Hematopoietic multipotent progenitor cell treated with erythropoietin and hydrocortisone succinate and interleukin-3 and kit ligand, for 8 days (in vitro differentiated cells): ENCODE measurements at regions not wholly inside any gene's neighbourhood (a gene's known extent, or its start where the extent isn't known, plus 50 kb on each side); places are given as distances from the start of the nearest gene placed in this dataset.

Experiments
- DNase-seq: peaks from one replicate; pipeline ENCODE4 v3.0.0-alpha.2; 2015

DNA sequence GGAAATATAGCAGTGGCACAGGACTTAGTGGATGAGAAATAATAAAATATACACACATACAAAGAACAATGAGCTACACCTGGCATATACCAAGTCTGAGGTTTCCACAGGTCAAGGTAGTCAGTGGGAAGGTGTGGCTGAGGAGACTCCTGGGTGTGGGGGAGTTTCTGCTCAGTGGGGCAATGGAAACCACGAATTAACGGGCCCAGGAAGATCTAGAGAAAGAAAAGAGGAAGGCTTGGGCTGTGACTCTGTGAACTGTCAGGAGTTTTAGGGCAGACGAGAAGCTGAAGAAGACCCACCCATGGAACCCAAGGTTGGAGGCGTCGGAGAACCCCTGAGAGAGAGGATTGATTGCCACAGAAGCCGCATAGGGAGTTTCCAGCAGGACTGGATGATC lies 196.5 kb downstream of the HERPUD2 start:
- no peak for DNase-seq

DNA sequence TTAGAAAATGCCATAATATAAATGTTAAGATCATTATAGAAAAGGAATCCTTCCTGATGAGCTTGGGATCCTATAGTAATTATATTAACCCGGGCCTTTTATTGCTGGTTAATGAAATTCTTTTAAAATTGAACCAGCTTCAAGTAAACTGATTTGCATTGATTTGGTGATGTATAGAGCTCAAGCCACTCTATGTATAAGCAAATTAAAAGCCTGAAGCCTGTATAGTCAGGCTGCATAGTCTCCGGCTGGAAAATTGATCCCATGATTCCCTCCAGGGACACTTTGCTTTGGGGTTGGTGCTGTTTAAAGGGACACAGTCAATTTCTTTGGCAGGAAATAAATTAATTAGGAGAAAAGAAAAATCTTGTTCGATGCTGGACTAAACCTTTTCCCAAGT lies 199.1 kb downstream of the HERPUD2 start:
- DNase-seq = no peak

GRCh38 chr7:35495377-35495776 lies 199.6 kb downstream of the HERPUD2 start:
- DNase-seq = no peak

DNA sequence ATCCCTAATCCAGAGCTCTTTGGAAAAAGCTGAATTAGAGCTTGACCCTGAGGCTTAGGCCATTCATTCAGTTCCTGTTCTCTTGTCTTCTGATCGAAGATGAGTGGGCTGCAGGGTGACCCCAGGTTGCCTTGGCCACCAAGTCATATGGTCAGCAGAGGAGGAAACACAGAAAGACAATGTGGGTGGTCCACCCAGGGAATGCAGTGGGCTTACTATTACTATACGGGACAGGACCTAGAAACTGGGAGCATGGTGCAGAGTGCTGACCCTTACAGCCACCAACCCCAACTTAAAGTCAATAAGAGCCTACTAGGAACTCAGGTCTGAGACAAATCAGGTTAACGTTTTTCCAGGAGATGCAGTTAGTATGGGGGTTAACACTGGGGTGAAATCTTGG lies 200.5 kb downstream of the HERPUD2 start:
- no peak for DNase-seq

- DNase-seq = no peak
These were observed 202.3 kb downstream of the HERPUD2 start for GRCh38 chr7:35492451-35493175.

GRCh38 chr7:35491233-35491632 lies 203.7 kb downstream of the HERPUD2 start:
- DNase-seq = no peak

- DNase-seq = no peak
These were observed 207.1 kb downstream of the HERPUD2 start for GRCh38 chr7:35487841-35488240.

GRCh38 chr7:35487402-35487801 lies 207.5 kb downstream of the HERPUD2 start:
- DNase-seq = no peak

DNA sequence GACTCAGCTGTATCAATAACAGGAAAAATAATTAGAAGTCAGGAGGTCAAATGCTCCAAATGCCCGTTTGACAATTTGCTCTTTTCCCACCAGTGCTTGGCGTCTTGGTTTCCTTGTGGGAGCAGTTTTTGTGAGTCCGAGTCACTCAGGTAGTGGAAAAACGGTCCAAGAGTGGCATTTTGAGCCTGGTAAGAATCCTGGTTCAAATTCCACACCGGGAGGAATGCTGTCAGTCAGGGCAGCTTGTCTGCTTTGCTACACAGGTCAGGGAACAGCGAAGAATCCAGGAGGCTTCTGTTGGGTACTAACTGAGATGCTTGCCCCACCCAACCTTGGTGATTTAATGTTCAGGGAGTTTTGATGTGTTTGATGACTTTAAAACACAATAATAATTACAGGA lies 209.5 kb downstream of the HERPUD2 start:
- DNase-seq = no peak

DNA sequence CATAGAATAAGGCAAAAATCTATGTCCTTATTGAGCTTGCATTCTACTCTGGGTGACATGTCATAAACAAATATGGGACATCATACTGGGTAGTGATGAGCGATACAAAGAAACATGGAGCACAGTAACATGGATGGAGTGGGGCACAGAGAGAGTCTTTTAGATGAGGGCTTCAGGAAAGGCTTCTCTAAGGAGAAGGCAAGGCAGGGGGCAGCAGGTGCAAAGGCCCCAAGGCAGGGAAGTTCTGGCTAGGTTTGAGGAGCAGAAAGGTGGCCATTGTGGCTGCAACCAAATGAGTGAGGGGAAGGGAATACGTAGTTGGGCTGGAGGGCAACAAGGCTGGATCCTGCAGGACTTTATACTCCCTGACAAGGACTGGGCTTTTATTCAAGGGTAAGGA lies 211.4 kb downstream of the HERPUD2 start:
- DNase-seq = no peak

- no peak for DNase-seq
These were observed 212.7 kb downstream of the HERPUD2 start for GRCh38 chr7:35482231-35482630.

GRCh38 chr7:35480806-35481205 lies 214.1 kb downstream of the HERPUD2 start:
- no peak for DNase-seq

GRCh38 chr7:35477609-35478008 lies 217.3 kb downstream of the HERPUD2 start:
- no peak for DNase-seq

DNA sequence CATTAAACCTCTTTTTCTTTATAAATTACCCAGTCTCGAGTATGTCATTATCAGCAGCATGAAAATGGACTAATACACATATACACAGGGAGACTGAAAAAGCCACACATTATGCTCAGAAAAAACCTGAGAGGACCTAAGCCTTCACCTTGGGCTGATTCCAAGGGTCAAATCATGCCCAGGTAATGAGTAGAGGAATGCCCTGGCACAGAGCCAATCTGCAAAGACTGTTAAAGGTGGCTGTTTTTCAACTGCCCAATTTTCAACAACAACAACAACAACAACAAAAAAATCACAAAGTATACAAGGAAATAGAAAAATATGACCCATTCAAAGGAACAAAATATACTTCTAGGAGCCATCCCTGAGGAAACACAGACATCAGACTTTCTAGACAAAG lies 220.2 kb upstream of the TBX20 start:
- DNase-seq = no peak

GRCh38 chr7:35468606-35469005 lies 214.7 kb upstream of the TBX20 start:
- DNase-seq = no peak

DNA sequence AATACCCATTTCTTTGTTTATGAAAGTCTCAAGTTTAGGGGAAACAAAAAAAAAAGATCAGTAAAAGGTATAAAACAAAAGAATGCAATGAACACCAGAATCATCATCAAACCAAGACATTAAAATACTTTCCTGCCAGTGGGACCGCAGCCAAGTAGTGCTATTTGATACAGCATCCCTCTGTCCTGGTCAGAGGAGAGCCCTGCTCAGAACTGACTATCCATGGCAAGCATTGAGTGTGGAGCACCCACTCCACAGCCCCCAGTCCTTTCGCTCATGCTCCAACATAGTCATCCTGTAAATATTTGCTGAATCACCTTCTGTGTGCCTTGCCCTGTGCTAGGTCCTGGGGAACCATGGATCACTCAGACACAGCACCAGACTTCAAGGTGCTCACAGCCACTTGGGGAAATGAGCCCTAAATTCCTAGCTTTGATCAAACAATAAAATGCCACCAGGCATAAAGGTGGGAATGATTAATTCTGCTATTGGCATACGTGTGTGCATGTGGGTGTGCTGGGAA lies 213.6 kb upstream of the TBX20 start:
- no peak for DNase-seq

GRCh38 chr7:35465791-35466336 lies 212.0 kb upstream of the TBX20 start:
- DNase-seq = no peak

DNA sequence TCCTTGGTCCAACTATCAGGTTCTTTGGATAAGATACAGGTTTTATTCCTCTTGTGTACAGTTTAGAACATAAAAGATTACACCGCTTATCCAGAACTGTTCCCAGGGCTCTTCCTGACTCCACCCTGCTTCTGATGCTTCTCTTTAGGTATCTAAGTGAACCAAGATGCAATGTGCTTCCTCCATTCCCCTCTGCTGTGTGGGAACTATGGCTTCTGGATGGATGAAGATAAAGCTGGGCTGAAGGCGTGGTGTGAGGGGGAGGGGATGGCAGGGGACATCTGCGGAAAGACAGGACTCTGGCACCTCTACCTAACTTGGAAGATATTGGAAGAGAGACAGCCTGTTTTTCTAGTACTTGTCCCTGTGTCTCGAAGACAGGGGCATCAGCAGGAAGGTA lies 209.9 kb upstream of the TBX20 start:
- DNase-seq = no peak

GRCh38 chr7:35463176-35463700 lies 209.3 kb upstream of the TBX20 start:
- DNase-seq = no peak

DNA sequence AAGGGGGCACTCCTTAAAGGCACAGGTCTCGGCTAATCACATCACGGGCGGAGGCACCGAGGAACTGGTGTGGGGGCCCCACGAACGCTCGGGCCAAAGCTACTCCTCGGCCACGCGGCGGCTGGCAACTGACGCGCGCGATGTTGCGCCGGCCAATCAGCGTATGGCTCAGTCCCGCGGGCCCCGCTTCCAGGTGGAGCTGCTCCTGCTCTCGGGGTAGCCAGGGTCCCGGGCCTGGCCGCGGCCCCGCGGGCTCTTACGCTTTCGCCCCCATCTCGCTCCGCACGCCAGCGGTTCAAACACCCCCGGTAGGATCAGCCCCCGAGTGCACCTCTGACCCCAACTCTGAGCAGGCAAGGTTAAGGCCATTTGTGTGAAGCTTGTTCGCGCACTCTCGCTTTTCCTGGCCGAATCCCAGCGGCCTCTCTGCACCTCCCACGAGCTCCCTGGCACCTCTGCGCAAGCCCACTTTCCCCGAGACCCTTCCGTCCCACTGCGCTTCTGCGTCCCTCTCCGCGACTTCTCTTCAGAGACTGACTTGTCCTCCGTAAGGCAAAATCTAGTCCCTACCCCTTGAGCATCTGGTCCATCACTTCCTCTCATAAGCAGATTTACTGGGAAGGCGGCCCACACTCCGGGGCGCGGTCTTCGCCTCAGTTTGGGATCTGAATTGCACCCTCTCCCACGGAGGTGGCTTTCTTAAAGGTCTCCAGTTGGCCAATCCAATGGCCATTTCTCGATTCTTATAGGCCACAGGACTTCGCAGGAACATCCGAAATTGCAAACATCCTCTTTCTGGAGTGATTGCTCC lies 200.9 kb upstream of the TBX20 start:
- no peak for DNase-seq

- DNase-seq = no peak
These were observed 196.7 kb upstream of the TBX20 start for GRCh38 chr7:35450456-35451214.

DNA sequence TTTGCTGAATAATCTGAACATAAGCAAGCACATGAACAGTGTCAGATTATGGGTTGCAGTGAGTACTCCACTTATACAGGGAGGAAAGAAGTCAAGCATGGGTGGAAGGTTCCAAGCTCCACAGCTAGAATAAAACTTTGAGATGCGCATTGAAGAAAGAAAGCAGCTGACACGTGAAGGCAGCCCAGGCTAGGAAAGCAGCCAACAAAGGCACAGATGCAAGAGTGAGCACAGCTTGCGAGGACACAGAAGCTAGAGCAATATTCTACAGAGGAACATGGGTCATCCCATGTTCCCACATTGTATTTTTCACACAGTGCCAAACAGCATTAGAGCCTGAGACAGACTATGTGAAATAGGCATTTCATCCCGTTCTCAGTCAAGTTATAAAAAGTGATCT lies 194.6 kb upstream of the TBX20 start:
- no peak for DNase-seq

GRCh38 chr7:35446091-35446490 lies 192.2 kb upstream of the TBX20 start:
- no peak for DNase-seq
